ENCODE measurements at regions not wholly inside any gene's neighbourhood (a gene's known extent, or its start where the extent isn't known, plus 50 kb on each side); places are given as distances from the start of the nearest gene placed in this dataset.

DNA sequence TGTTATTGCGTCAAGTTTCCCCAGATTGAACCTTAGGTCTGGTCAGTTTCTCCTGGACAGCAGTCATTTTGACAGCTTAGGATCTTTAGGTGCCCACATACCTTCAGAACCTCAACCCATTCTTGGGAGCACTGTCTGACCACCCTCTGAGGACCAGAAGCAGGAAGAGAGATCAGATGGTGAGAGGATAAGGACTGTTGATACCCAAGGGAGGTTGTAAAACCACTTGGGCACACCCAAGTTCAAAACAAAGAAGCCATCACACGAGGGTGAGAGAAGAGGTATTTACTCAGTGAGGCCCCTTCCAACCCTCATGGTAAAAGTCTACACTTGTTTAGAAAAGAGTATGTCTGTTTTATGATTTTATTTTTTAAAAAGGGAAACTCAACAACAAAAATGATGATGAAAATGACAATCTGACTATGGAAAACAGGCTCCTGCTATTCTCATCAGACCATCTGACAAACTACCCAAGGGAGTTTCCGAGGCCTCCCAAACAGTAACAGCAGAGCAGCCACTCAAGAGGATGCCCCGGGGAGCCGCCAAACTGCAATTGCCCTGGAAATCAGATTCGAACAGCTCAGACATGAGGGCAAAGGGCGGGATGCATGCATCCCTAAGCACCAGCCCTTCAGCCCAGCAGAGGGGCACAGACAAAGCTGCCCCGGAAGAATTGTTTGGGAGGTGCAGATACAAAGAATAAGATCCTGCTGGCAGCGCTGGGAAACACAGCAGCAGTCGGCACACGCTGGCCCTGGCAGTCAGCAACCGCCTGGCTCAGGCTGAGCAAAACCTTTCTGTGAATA lies 162.6 kb upstream of the PLEKHG7 start:
- no peak for DNase-seq (ENCODE audit: low read depth in 4 of 4, low spot score in 3 of 4)

- DNase-seq (ENCODE audit: low read depth in 4 of 4, low spot score in 3 of 4): no peak
Observed at GRCh38 chr12:92539110-92539749, 163.6 kb upstream of the PLEKHG7 start.

DNA sequence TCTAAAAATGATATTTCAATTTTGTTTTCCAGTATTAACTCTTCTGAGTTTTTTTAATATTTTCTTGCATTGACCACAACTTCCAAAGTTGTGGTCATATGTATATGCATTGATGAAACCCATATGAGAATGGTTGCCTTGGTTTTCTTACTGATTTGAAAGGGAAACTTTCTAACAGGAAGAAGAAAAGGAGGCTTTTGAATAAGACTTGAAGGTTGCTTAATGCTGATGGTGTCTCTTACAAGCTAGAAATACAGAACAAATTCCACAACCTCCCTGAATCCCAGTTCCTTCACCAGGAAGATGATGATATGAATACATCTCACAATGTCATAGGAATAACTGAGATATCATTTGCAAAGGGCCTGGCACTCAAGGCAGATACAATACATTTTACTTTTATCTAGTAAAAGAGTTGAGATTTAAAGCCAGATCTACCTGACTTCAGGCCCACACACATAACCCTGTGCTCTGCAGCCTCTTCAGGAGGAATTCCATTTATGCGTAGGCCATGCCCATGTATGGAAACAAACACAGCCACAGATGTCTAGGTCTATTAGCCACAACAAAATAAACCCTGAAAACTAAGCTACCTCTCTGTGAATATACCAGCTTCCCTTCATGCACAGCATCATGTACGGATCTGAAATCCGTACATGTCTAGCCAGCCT lies 165.4 kb upstream of the PLEKHG7 start:
- DNase-seq (ENCODE audit: low read depth in 4 of 4, low spot score in 3 of 4): no peak

DNA sequence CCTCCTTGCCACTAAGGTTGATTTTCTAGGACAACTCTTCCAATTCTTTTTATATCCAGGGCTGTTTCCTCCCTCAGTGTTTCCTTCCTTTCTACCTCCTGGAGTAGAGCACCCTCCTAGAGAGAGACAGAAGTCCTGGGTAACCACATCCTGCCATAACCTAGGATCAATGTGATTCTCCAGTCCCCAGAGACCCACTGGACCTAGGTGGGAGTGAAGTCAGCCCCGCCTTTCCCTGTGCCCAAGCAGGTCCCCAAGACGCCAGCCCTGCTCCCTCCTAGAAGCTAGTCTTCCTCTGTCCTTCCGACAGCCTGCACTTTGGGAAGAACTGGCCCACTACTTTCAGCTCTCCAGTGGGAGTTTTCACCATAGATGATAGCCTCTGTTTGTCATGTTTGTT lies 166.8 kb upstream of the PLEKHG7 start:
- DNase-seq (ENCODE audit: low read depth in 4 of 4, low spot score in 3 of 4): no peak

GRCh38 chr12:92533280-92533890 lies 169.4 kb upstream of the PLEKHG7 start:
- DNase-seq (ENCODE audit: low read depth in 4 of 4, low spot score in 3 of 4): no peak

GRCh38 chr12:92530706-92531105 lies 172.1 kb upstream of the PLEKHG7 start:
- DNase-seq (ENCODE audit: low read depth in 4 of 4, low spot score in 3 of 4): no peak

- no peak for DNase-seq (ENCODE audit: low read depth in 4 of 4, low spot score in 3 of 4)
Observed at GRCh38 chr12:92529944-92530343, 172.8 kb upstream of the PLEKHG7 start.

GRCh38 chr12:92528586-92528985 lies 174.2 kb upstream of the PLEKHG7 start:
- DNase-seq (ENCODE audit: low read depth in 4 of 4, low spot score in 3 of 4): no peak

DNA sequence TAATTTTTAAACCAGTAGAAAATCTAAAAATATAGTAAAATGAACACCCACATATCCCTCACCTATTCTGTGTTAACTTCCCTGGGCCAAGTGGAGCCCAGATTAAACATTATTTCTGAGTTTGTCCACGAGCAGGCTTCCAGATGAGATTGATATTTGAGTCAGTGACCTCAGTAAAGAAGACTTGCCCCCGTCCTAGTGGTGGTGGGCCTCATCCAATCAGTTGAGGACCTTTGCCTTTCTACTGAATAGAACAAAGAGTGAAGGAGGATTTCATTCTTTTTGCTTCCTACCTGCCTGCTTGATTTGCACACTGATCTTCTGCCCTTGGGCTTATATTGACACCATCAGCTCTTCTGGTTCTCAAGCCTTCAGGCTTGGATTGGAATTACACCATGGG lies 174.7 kb upstream of the PLEKHG7 start:
- no peak for DNase-seq (ENCODE audit: low read depth in 4 of 4, low spot score in 3 of 4)

DNA sequence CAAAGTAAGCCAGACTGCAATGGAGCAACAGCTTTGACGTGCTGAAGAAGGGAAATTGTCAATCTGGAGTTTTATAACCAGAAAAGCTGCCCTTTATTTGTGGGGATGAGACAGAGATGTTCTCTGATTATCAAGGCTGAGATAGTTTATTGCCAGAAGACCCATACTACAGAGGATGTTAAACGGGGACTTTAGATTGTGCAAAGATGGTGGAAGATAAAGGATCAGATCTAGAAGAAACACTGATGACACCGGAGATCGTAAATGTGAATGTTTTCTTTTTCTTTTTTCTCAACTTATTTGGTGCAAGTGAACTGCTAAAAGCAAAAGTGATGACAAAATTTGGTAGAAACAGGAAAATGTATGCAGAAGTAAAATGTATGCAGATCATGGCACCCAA lies 178.3 kb upstream of the PLEKHG7 start:
- no peak for DNase-seq (ENCODE audit: low read depth in 4 of 4, low spot score in 3 of 4)

GRCh38 chr12:92520511-92520910 lies 182.3 kb upstream of the PLEKHG7 start:
- DNase-seq (ENCODE audit: low read depth in 4 of 4, low spot score in 3 of 4): no peak

- no peak for DNase-seq (ENCODE audit: low read depth in 4 of 4, low spot score in 3 of 4)
Observed at GRCh38 chr12:92519284-92519683, 183.5 kb upstream of the PLEKHG7 start.

- no peak for DNase-seq (ENCODE audit: low read depth in 4 of 4, low spot score in 3 of 4)
Observed at GRCh38 chr12:92518071-92518470, 184.7 kb upstream of the PLEKHG7 start.

DNA sequence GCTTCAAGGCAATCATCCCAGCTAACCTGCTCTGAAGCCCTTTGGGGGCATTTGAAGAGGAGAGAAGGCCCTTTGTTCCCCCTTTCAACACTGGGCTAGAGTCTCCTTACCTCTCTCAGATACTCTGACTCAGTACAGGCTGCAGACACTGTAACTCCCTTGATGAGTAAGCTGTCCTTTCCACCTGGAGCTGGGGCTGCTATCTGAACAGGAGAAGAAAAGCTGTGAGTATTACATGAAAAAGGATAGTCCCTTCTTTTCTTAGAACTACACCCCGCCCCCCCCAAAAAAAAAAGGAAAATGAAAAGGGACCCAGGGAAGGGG lies 186.6 kb upstream of the PLEKHG7 start:
- DNase-seq (ENCODE audit: low read depth in 4 of 4, low spot score in 3 of 4): no peak

DNA sequence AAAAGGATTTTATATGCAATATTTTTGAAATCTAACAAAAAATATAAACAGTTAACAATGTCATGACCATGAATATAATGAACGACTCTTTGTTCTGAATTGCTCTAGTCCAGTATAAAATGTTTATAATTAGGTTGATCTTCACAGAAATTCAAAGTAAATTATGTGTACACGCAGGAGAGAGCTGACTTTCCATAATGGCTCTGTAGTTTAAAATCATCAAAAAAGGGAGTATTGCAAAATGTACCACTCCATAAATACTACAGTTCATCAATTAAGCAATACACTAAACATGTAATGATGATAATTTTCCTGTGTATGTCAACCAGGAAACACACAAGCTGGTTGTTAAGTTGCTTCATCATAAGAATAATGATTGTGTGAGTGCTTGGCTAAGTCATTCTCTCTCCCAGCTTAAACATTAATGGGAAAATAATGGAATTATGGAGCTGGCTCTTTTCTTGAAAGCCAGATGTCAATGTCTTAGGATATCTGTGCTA lies 189.5 kb upstream of the PLEKHG7 start:
- DNase-seq (ENCODE audit: low read depth in 4 of 4, low spot score in 3 of 4): no peak

DNA sequence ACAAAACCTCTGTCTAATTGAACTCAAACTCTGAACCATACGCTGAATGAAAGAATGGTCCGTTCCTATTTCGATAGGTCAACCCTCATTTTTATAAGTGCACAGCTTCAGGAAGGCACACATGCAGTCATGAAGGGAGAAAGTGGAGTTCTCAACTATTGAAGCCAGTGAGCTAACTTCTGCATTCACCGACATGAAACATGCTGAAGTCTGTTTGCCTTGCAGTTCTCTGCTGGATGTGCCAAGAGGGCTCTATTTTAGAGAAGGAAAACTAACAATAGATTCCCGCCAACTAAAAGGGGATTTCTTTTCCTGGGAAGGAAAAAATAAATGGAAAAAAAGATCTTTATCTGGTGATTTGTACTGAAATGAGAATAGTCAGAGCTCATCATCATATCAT lies 191.0 kb upstream of the PLEKHG7 start:
- DNase-seq (ENCODE audit: low read depth in 4 of 4, low spot score in 3 of 4): no peak

DNA sequence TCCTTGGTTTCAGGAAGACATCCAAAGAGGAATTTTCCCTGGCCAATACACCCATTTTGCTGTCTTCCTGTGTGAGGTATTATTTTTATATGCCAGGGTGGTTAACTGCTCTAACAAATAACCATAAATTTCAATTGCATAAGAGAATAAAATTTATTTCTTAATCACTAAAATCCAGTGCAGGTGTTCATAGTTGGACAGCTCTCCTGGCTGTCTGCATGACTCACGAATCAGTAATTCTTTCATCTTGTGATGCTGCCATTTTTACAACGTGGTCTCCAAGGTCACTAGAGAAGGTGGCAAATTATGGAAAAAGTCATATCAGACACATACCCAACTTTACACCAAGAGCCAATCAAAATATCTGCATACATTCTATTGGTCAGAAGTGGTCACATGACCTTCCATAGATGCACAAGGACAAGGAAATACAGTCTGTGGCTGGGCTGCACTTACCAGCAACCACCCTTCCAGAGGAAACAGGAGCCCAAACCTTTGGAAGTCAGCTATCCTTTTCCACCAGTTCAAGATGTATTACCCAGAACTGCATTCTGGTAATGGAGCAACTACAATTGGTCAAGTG lies 193.5 kb upstream of the PLEKHG7 start:
- DNase-seq (ENCODE audit: low read depth in 4 of 4, low spot score in 3 of 4): no peak

- DNase-seq (ENCODE audit: low read depth in 4 of 4, low spot score in 3 of 4): no peak
Observed at GRCh38 chr12:92506891-92507290, 195.9 kb upstream of the PLEKHG7 start.

DNA sequence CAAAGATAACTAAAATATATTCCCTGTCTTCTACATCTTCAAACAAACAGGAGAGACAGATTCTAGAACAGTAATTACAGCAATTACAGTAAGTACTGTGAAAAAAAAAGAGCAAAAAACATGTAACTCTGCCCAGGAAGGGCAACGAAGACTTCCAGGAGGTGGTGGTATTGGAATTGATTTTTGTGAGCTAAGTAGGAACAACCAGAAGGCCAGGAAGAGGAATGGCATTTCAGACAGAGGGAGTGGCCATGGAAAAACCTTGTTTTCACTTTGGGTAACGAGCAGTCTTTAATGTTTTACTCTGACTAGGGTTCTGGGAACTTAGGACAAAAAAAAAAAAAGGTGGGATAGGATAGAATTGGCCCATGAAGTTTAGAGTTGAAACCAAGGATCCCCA lies 196.3 kb upstream of the PLEKHG7 start:
- DNase-seq (ENCODE audit: low read depth in 4 of 4, low spot score in 3 of 4): no peak

GRCh38 chr12:92505254-92506231 lies 197.2 kb upstream of the PLEKHG7 start:
- DNase-seq (ENCODE audit: low read depth in 4 of 4, low spot score in 3 of 4): peak; percentile 48 to 63 (median 53)

All from right renal pelvis (tissue), 4 donors.